ENCODE measurements at regions not wholly inside any gene's neighbourhood (a gene's known extent, or its start where the extent isn't known, plus 50 kb on each side); places are given as distances from the start of the nearest gene placed in this dataset.

- Mint-ChIP-seq H3K27ac (no peak overlapping the region), H3K9me3 (peaks cover 0 to 2% (median 0%) of the 10 kb centered on the region in 7 donors), H3K4me1 (no peaks in the 10 kb centered on the region), H3K4me3 (no peak overlapping the region), H3K36me3 (no peaks in the 10 kb centered on the region), H3K27me3 (ENCODE audit: low read depth in 3 of 3) (peaks cover 6 to 15% (median 14%) of the 10 kb centered on the region in 3 donors)
- no peak for DNase-seq
- no peak overlapping the region for H3K9ac ChIP-seq (ENCODE audit: insufficient read depth, low read length, poor library complexity, severe bottlenecking)
- H3K27me3 ChIP-seq (ENCODE audit: control insufficient read depth in 2 of 2, insufficient read depth in 2 of 2, low read length in 2 of 2): peaks cover 2 to 5% of the 10 kb centered on the region in 2 donors
- WGBS (ENCODE audit: insufficient coverage): no CpG with 5 or more reads among the region's 4 CpGs
- no peak overlapping the region for H3K27ac ChIP-seq (ENCODE audit: low read depth in 1 of 2, low read length in 2 of 2)
- H2AFZ ChIP-seq (ENCODE audit: insufficient read depth, low read depth, low read length, poor library complexity, severe bottlenecking): no peak overlapping the region
- TF ChIP-seq CTCF (IDR thresholded peaks at IDR 0.05): no peak
- H3K79me2 ChIP-seq (ENCODE audit: insufficient read depth, low read length): no peaks in the 10 kb centered on the region
- H3K9me3 ChIP-seq (replicated peaks in 1 of 2; ENCODE audit: control insufficient read depth in 1 of 2, insufficient read depth in 1 of 2, low read length in 2 of 2): no peaks in the 10 kb centered on the region
- no peaks in the 10 kb centered on the region for H3K36me3 ChIP-seq (replicated peaks in 1 of 2; ENCODE audit: control insufficient read depth in 1 of 2, insufficient read depth in 2 of 2, low read length in 2 of 2)
- intact Hi-C loops (cut with micrococcal nuclease): no loop called here
- H3K4me3 ChIP-seq (replicated peaks in 1 of 3; ENCODE audit: low read depth in 2 of 3, low read length in 3 of 3): no peak overlapping the region
- no peaks in the 10 kb centered on the region for H4K20me1 ChIP-seq (ENCODE audit: insufficient read depth, low read length)
- H3K4me1 ChIP-seq (ENCODE audit: control insufficient read depth in 1 of 2, insufficient read depth in 2 of 2, low read length in 2 of 2): no peaks in the 10 kb centered on the region
- no peak overlapping the region for H3K4me2 ChIP-seq (replicated peaks; ENCODE audit: extremely low read depth, low read length, poor library complexity, severe bottlenecking)
Observed at GRCh38 chr19:31171936-31172335, 177.3 kb downstream of the TSHZ3 start.

GRCh38 chr19:31170046-31170445 is 179.2 kb downstream of the TSHZ3 start:
- H3K36me3 ChIP-seq (replicated peaks in 1 of 2; ENCODE audit: control insufficient read depth in 1 of 2, insufficient read depth in 2 of 2, low read length in 2 of 2): no peaks in the 10 kb centered on the region
- H3K4me3 ChIP-seq (replicated peaks in 1 of 3; ENCODE audit: low read depth in 2 of 3, low read length in 3 of 3): no peak overlapping the region
- H3K4me3 Mint-ChIP-seq: no peak overlapping the region
- H3K4me1 Mint-ChIP-seq: no peaks in the 10 kb centered on the region
- DNase-seq: no peak
- H3K4me1 ChIP-seq (ENCODE audit: control insufficient read depth in 1 of 2, insufficient read depth in 2 of 2, low read length in 2 of 2): no peaks in the 10 kb centered on the region
- no peak overlapping the region for H3K4me2 ChIP-seq (replicated peaks; ENCODE audit: extremely low read depth, low read length, poor library complexity, severe bottlenecking)
- no peaks in the 10 kb centered on the region for H4K20me1 ChIP-seq (ENCODE audit: insufficient read depth, low read length)
- H3K27ac Mint-ChIP-seq: no peak overlapping the region
- intact Hi-C loops (cut with micrococcal nuclease): no loop called here
- H3K27ac ChIP-seq (ENCODE audit: low read depth in 1 of 2, low read length in 2 of 2): no peak overlapping the region
- no peak overlapping the region for H3K9ac ChIP-seq (ENCODE audit: insufficient read depth, low read length, poor library complexity, severe bottlenecking)
- H3K27me3 Mint-ChIP-seq (ENCODE audit: low read depth in 3 of 3): peaks cover 8 to 26% (median 26%) of the 10 kb centered on the region in 3 donors
- H3K79me2 ChIP-seq (ENCODE audit: insufficient read depth, low read length): no peaks in the 10 kb centered on the region
- H3K9me3 Mint-ChIP-seq: peaks cover 0 to 4% (median 0%) of the 10 kb centered on the region in 7 donors
- TF ChIP-seq CTCF (IDR thresholded peaks at IDR 0.05): no peak
- H3K27me3 ChIP-seq (ENCODE audit: control insufficient read depth in 2 of 2, insufficient read depth in 2 of 2, low read length in 2 of 2): peaks cover 2 to 11% of the 10 kb centered on the region in 2 donors
- no peaks in the 10 kb centered on the region for H3K36me3 Mint-ChIP-seq
- H3K9me3 ChIP-seq (replicated peaks in 1 of 2; ENCODE audit: control insufficient read depth in 1 of 2, insufficient read depth in 1 of 2, low read length in 2 of 2): no peaks in the 10 kb centered on the region
- H2AFZ ChIP-seq (ENCODE audit: insufficient read depth, low read depth, low read length, poor library complexity, severe bottlenecking): no peak overlapping the region
- WGBS (ENCODE audit: insufficient coverage): 80% methylated on average over 1 of the region's 2 CpGs
